GM12873 (cell line): ENCODE measurements at regions not wholly inside any gene's neighbourhood (a gene's known extent, or its start where the extent isn't known, plus 50 kb on each side); places are given as distances from the start of the nearest gene placed in this dataset.

Experiments used
- CTCF ChIP-seq: IDR thresholded peaks from 2 replicates; pipeline ENCODE4 v1.5.1; 2012; ENCODE audit warnings: low read depth, mild to moderate bottlenecking, moderate library complexity, low read length, control low read depth; ENCODE audit not compliant: insufficient read depth; ENCODE audit errors: missing control alignments

DNA sequence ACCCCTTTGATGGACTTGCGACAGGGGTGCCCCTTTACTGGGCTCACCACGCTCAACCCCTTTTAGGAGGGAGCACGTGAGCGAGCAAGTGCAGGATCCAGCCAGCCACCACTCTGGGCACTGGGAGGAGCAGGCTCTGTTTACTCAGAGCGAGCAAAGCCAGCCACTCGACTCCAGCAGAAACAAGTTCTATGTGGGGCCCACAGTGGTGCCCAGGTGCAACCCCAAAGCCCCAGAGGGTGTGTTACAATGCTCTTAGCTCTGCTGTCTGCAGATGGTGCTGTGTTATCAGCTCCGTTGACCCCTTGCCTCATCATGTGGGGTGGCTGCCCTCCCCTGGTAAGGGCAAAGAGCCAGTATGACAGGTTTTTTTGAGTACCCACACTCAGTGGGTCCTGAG, 120.3 kb upstream of the SUCLG2 start:
- TF ChIP-seq CTCF: no peak

DNA sequence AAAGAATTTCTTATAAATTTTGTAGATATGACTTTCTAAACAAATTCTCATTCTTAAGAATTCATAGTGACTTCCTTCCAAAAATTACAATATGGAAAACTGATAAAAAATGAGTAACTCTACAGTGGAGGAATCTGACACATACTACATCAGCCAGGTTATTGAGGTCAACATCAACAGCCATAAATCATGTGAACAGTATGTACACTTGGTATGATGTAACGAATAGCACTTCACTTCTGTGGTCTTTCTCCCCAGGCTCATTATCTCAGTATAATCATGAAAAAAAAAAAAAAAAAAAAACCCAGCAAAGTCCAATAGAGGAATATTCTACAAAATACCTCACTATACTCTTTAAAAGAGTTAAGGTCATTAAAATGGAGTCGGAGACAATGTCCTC, 111.2 kb upstream of the SUCLG2 start:
- TF ChIP-seq CTCF: no peak

- TF ChIP-seq CTCF: no peak
Measured at GRCh38 chr3:67745296-67745695, 90.9 kb upstream of the SUCLG2 start.

GRCh38 chr3:67744699-67745098, 90.3 kb upstream of the SUCLG2 start:
- TF ChIP-seq CTCF: no peak

GRCh38 chr3:67739851-67740250, 85.4 kb upstream of the SUCLG2 start:
- TF ChIP-seq CTCF: no peak

DNA sequence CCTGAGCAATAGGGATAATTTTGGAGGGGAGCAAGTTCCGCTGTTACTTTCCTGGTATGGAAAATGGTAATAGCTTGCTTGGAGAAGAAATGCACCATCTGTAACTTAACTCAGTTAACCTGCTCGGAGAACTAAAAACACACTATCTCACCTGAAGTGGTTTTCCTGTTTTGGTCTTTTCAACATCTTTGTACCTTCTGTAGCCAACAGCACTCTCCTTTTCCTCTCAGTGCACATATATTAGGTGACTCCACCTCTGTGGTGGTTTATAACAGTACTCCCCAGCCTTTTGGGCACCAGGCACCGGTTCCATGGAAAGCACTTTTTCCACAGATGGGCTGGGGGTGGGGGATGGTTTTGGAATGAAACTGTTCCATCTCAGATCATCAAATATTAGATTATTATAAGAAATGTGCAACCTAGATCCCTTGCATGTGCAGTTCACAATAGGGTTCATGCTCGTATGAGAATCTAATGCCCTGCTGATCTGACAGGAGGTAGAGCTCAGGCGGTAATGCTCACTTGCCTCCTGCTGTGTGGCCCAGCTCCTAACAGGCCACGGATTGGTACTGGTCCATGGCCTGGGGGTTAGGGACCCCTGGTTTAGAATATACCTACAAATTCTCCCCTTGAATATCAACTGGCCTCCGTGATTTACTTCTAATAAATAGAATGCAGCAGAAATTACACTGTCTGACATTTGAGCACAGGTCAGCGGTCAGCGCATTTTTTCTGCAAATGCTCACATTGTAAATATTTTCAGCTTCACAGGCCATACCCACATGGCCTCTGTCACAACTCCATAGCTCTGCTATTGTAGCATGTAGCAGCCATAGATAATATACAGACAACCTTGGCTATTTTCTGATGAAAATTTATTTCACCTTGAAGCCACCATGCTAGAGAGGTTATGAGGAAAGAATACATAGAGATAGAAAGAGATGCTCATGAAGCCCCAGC, 83.8 kb upstream of the SUCLG2 start:
- no peak for TF ChIP-seq CTCF

DNA sequence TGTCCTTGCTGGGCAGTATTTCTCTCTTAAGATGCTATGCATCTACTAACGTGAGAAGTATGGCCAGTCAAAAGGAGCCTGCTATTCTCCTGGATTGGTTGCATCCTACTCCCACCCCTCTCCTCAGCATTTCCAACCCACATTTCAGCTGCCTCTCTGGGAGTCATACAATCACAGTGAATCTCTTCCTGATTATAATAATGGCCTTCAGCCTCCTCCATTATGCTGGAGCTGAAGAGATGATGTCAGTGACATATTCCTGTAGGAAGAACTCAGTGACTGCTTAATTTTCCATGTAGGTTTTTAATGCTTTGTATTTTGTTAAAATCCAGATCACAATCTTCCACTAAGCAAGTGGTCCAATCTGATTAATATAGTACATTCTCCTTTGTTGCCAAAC, 82.7 kb upstream of the SUCLG2 start:
- TF ChIP-seq CTCF: no peak
